ENCODE measurements at regions not wholly inside any gene's neighbourhood (a gene's known extent, or its start where the extent isn't known, plus 50 kb on each side); places are given as distances from the start of the nearest gene placed in this dataset.
"Not testable (repeated sequence)": the region's sequence is repeated elsewhere in the genome, so short reads cannot be mapped to it uniquely, and the experiment has no call there.

- DNase-seq (ENCODE audit: extremely low read depth, low read depth): no peak
Observed at GRCh38 chr1:230493264-230493663, 67.1 kb upstream of the PGBD5 start.

- DNase-seq (ENCODE audit: extremely low read depth, low read depth): no peak
Observed at GRCh38 chr1:230490436-230490835, 64.3 kb upstream of the PGBD5 start.

GRCh38 chr1:230487773-230488428 lies 61.8 kb upstream of the PGBD5 start:
- no peak for DNase-seq (ENCODE audit: extremely low read depth, low read depth)

GRCh38 chr1:230476622-230477003 lies 50.5 kb upstream of the PGBD5 start:
- no peak for DNase-seq (ENCODE audit: extremely low read depth, low read depth)

GRCh38 chr1:230475856-230476621 lies 49.9 kb upstream of the PGBD5 start:
- DNase-seq (ENCODE audit: extremely low read depth, low read depth): not testable (repeated sequence)
